ENCODE measurements at regions not wholly inside any gene's neighbourhood (a gene's known extent, or its start where the extent isn't known, plus 50 kb on each side); places are given as distances from the start of the nearest gene placed in this dataset.
A peak's percentile ranks its signal among the peaks of the same experiment; 100 is the strongest.

DNA sequence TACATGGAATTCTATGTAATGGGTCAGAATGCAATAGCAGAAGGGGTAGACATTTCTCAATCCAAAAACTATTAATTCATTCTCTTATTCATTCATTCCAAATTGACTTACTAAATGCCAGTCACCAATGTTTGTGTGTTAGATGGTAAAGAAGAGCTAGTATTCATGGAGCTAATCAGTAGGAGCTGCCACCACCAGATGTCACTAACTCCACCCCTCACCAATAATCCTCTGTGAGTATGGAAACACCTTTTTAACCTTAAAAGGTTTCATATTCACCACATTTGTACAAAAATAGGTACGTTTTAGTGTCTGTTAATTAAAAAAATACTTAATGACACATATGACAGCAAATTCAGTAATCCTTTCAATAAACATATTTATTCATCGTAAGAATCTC lies 131.8 kb upstream of the PKN2 start:
- Histone ChIP-seq H3K4me2 (ENCODE audit: low read length) (no peak overlapping the region), H3K9ac (ENCODE audit: low read length) (no peak overlapping the region), H3K9me3 (ENCODE audit: low read length) (no peaks in the 10 kb centered on the region), H3K36me3 (ENCODE audit: low read depth, low read length) (no peaks in the 10 kb centered on the region), H3F3A (ENCODE audit: low read length, unreplicated experiment) (no peaks in the 10 kb centered on the region), H3K79me2 (ENCODE audit: low read length) (no peaks in the 10 kb centered on the region), H2AFZ (ENCODE audit: low read length) (no peak overlapping the region), H3K4me3 (ENCODE audit: low read length) (no peak overlapping the region), H3K9me2 (replicated peaks; ENCODE audit: low read length) (no peaks in the 10 kb centered on the region), H3K27ac (ENCODE audit: low read length) (no peak overlapping the region), H4K20me1 (ENCODE audit: low read length) (no peaks in the 10 kb centered on the region), H3K4me1 (ENCODE audit: insufficient read depth, low read length) (no peaks in the 10 kb centered on the region), H3K27me3 (ENCODE audit: low read length) (no peaks in the 10 kb centered on the region; the same call in 1 of the 2 replicates)
- TF ChIP-seq EZH2 (IDR thresholded peaks at IDR 0.05; ENCODE audit: low read length, unreplicated experiment) (no peak), EZH2phosphoT487 (IDR thresholded peaks at IDR 0.05; ENCODE audit: borderline replicate concordance, low read length) (no peak)
- TF ChIP-seq, protein P1, sequence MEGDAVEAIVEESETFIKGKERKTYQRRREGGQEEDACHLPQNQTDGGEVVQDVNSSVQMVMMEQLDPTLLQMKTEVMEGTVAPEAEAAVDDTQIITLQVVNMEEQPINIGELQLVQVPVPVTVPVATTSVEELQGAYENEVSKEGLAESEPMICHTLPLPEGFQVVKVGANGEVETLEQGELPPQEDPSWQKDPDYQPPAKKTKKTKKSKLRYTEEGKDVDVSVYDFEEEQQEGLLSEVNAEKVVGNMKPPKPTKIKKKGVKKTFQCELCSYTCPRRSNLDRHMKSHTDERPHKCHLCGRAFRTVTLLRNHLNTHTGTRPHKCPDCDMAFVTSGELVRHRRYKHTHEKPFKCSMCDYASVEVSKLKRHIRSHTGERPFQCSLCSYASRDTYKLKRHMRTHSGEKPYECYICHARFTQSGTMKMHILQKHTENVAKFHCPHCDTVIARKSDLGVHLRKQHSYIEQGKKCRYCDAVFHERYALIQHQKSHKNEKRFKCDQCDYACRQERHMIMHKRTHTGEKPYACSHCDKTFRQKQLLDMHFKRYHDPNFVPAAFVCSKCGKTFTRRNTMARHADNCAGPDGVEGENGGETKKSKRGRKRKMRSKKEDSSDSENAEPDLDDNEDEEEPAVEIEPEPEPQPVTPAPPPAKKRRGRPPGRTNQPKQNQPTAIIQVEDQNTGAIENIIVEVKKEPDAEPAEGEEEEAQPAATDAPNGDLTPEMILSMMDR (conservative IDR thresholded peaks at IDR 0.05; ENCODE audit: low read depth, low read length) = peak; percentile 50
- ATAC-seq (peak; percentile 49; the same call in 1 of the 2 replicates), DNase-seq (peak; percentile 17)
- POLR2A ChIA-PET (ENCODE audit: unreplicated experiment) = interaction anchor here (0.6 kb wide), 1 partner anchor 18 kb away, joined by 7 read pairs; no protein-coding TSS in a partner anchor
- CTCF ChIA-PET = interaction anchor here (0.6 kb wide), 1 partner anchor 52 kb away, joined by 4 read pairs; no protein-coding TSS in a partner anchor
- intact Hi-C loops (cut with micrococcal nuclease) = loop anchor here (2.0 to 5.0 kb wide), 2 partner anchors 43 to 325 kb away; no protein-coding TSS in a partner anchor
- BruUV-seq (replicated peaks) = no TSS peak

DNA sequence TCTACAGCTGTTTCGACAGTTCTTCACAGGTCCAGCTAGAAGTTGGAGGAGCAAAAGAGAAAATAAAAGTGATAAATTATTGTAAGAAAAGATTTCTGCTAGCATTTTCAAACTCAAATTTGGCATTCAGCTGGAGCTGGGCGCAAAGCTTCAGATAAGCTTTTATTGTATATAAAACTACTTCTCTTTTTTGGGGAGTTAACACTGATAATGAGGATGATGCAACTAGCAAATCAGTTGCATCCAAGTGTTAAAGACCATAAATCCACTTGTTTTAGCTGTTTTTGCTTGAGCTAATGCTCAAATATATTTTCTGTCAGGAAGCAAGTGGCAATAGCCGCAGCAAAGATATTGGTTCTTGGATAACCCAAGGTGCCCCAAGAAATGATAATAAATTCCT lies 127.1 kb upstream of the PKN2 start:
- POLR2A ChIA-PET (ENCODE audit: unreplicated experiment) = no interaction called here

DNA sequence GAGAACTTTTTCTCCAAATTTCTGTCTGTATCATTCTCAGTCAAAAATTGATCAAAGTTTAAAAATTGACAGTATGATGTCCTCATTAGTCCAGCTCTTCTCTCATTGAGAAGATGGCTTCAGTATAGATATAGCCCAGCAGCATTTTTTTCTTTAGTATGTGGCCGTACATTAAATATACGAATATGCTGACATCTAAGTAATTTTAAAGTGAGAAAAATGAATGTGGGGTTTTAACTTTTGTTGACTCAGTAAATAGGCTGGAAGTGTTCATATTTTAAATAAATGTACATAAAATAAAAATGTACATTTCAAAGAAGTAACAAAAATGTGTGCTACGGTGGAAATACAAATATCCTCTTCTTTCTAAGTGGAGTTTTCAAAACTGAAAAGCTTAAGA lies 123.5 kb upstream of the PKN2 start:
- peaks cover 62% of the 10 kb centered on the region for H3K27me3 ChIP-seq (ENCODE audit: low read length)
- H3K9ac ChIP-seq (ENCODE audit: low read length) = no peak overlapping the region
- H3K36me3 ChIP-seq (ENCODE audit: low read depth, low read length) = no peaks in the 10 kb centered on the region
- no peaks in the 10 kb centered on the region for H3K9me3 ChIP-seq (ENCODE audit: low read length)
- H3K4me1 ChIP-seq (ENCODE audit: insufficient read depth, low read length) = no peaks in the 10 kb centered on the region
- H3F3A ChIP-seq (ENCODE audit: low read length, unreplicated experiment) = no peaks in the 10 kb centered on the region
- H3K9me2 ChIP-seq (replicated peaks; ENCODE audit: low read length) = no peaks in the 10 kb centered on the region
- ChIA-PET POLR2A (ENCODE audit: unreplicated experiment) (no interaction called here), CTCF (no interaction called here)
- ATAC-seq (no peak), DNase-seq (no peak)
- no peak overlapping the region for H3K27ac ChIP-seq (ENCODE audit: low read length)
- no peak overlapping the region for H3K4me3 ChIP-seq (ENCODE audit: low read length)
- no peaks in the 10 kb centered on the region for H3K79me2 ChIP-seq (ENCODE audit: low read length)
- no peak overlapping the region for H2AFZ ChIP-seq (ENCODE audit: low read length)
- intact Hi-C loops (cut with micrococcal nuclease) = no loop called here
- H3K4me2 ChIP-seq (ENCODE audit: low read length) = no peak overlapping the region
- TF ChIP-seq EZH2 (IDR thresholded peaks at IDR 0.05; ENCODE audit: low read length, unreplicated experiment) (no peak), EZH2phosphoT487 (IDR thresholded peaks at IDR 0.05; ENCODE audit: borderline replicate concordance, low read length) (no peak)
- TF ChIP-seq, protein P1 (conservative IDR thresholded peaks at IDR 0.05; ENCODE audit: low read depth, low read length) = no peak
- BruUV-seq (replicated peaks) = no TSS peak
- H4K20me1 ChIP-seq (ENCODE audit: low read length) = no peaks in the 10 kb centered on the region

More for the DNA sequence above, 127.1 kb upstream of the PKN2 start:
- Histone ChIP-seq H3F3A (ENCODE audit: low read length, unreplicated experiment) (no peaks in the 10 kb centered on the region), H2AFZ (ENCODE audit: low read length) (no peak overlapping the region), H3K36me3 (ENCODE audit: low read depth, low read length) (no peaks in the 10 kb centered on the region), H3K27me3 (ENCODE audit: low read length) (peaks cover 31% of the 10 kb centered on the region), H4K20me1 (ENCODE audit: low read length) (no peaks in the 10 kb centered on the region), H3K4me3 (ENCODE audit: low read length) (no peak overlapping the region), H3K9ac (ENCODE audit: low read length) (no peak overlapping the region), H3K79me2 (ENCODE audit: low read length) (no peaks in the 10 kb centered on the region), H3K9me2 (replicated peaks; ENCODE audit: low read length) (no peaks in the 10 kb centered on the region), H3K27ac (ENCODE audit: low read length) (no peak overlapping the region), H3K4me1 (ENCODE audit: insufficient read depth, low read length) (no peaks in the 10 kb centered on the region), H3K9me3 (ENCODE audit: low read length) (no peaks in the 10 kb centered on the region), H3K4me2 (ENCODE audit: low read length) (no peak overlapping the region)
- BruUV-seq (replicated peaks) = no TSS peak
- DNase-seq (no peak), ATAC-seq (no peak)
- CTCF ChIA-PET = no interaction called here
- no peak for TF ChIP-seq EZH2 (IDR thresholded peaks at IDR 0.05; ENCODE audit: low read length, unreplicated experiment)
- TF ChIP-seq, protein P1 (conservative IDR thresholded peaks at IDR 0.05; ENCODE audit: low read depth, low read length) = no peak
- TF ChIP-seq EZH2phosphoT487 (IDR thresholded peaks at IDR 0.05; ENCODE audit: borderline replicate concordance, low read length) = no peak
- intact Hi-C loops (cut with micrococcal nuclease) = no loop called here

All from PC-3 (cell line).